ENCODE measurements at regions not wholly inside any gene's neighbourhood (a gene's known extent, or its start where the extent isn't known, plus 50 kb on each side); places are given as distances from the start of the nearest gene placed in this dataset.
A peak's percentile ranks its signal among the peaks of the same experiment; 100 is the strongest.

GRCh38 chr6:128631031-128631430, 110.6 kb upstream of the PTPRK start:
- Histone ChIP-seq H2AFZ (ENCODE audit: low read length) (no peak overlapping the region), H3K4me2 (ENCODE audit: low read length) (no peak overlapping the region), H3F3A (ENCODE audit: low read length, unreplicated experiment) (no peaks in the 10 kb centered on the region), H3K9ac (ENCODE audit: low read length) (no peak overlapping the region), H3K79me2 (ENCODE audit: low read length) (no peaks in the 10 kb centered on the region), H4K20me1 (ENCODE audit: low read length) (no peaks in the 10 kb centered on the region), H3K9me3 (ENCODE audit: low read length) (no peaks in the 10 kb centered on the region), H3K27ac (ENCODE audit: low read length) (no peak overlapping the region), H3K4me3 (ENCODE audit: low read length) (no peak overlapping the region), H3K27me3 (ENCODE audit: low read length) (no peaks in the 10 kb centered on the region), H3K9me2 (replicated peaks; ENCODE audit: low read length) (no peaks in the 10 kb centered on the region), H3K36me3 (ENCODE audit: low read depth, low read length) (no peaks in the 10 kb centered on the region), H3K4me1 (ENCODE audit: insufficient read depth, low read length) (peaks cover 25% of the 10 kb centered on the region)
- TF ChIP-seq CTCF (conservative IDR thresholded peaks at IDR 0.05; ENCODE audit: low read depth, low read length), result no peak
- TF ChIP-seq EZH2phosphoT487 (IDR thresholded peaks at IDR 0.05; ENCODE audit: borderline replicate concordance, low read length), result no peak
- TF ChIP-seq EZH2 (IDR thresholded peaks at IDR 0.05; ENCODE audit: low read length, unreplicated experiment), result no peak
- ATAC-seq, result no peak
- ChIA-PET POLR2A (ENCODE audit: unreplicated experiment) (no interaction called here), CTCF (no interaction called here)
- DNase-seq, result no peak
- no TSS peak for BruUV-seq (replicated peaks)
- intact Hi-C loops (cut with micrococcal nuclease), result loop anchor here (2.0 kb wide), 1 partner anchor 30 kb away; no protein-coding TSS in a partner anchor

- ChIA-PET CTCF (no interaction called here), POLR2A (ENCODE audit: unreplicated experiment) (interaction anchor here (0.6 kb wide), 1 partner anchor 110 kb away, joined by 3 read pairs; the partner anchor contains the start of gene PTPRK)
- peak; percentile 63 for DNase-seq
- H3K9me2 ChIP-seq (replicated peaks; ENCODE audit: low read length), result no peaks in the 10 kb centered on the region
- no peaks in the 10 kb centered on the region for H3K36me3 ChIP-seq (ENCODE audit: low read depth, low read length)
- ATAC-seq, result peak; percentile 46
- BruUV-seq (replicated peaks), result no TSS peak
- H3K4me2 ChIP-seq (ENCODE audit: low read length), result 0 out of 2 replicates have a peak overlapping the region, but pooled peaks have one; percentile 37
- no peak for TF ChIP-seq CTCF (conservative IDR thresholded peaks at IDR 0.05; ENCODE audit: low read depth, low read length)
- TF ChIP-seq EZH2phosphoT487 (IDR thresholded peaks at IDR 0.05; ENCODE audit: borderline replicate concordance, low read length), result no peak
- TF ChIP-seq EZH2 (IDR thresholded peaks at IDR 0.05; ENCODE audit: low read length, unreplicated experiment), result no peak
- no peak overlapping the region for H3K4me3 ChIP-seq (ENCODE audit: low read length)
- peaks cover 25% of the 10 kb centered on the region for H3K4me1 ChIP-seq (ENCODE audit: insufficient read depth, low read length)
- no peaks in the 10 kb centered on the region for H3K9me3 ChIP-seq (ENCODE audit: low read length)
- H4K20me1 ChIP-seq (ENCODE audit: low read length), result no peaks in the 10 kb centered on the region
- intact Hi-C loops (cut with micrococcal nuclease), result loop anchor here (2.0 kb wide), 1 partner anchor 29 kb away; no protein-coding TSS in a partner anchor
- no peaks in the 10 kb centered on the region for H3F3A ChIP-seq (ENCODE audit: low read length, unreplicated experiment)
- H3K79me2 ChIP-seq (ENCODE audit: low read length), result no peaks in the 10 kb centered on the region
- H3K27me3 ChIP-seq (ENCODE audit: low read length), result no peaks in the 10 kb centered on the region
- no peak overlapping the region for H2AFZ ChIP-seq (ENCODE audit: low read length)
- H3K27ac ChIP-seq (ENCODE audit: low read length), result no peak overlapping the region
- H3K9ac ChIP-seq (ENCODE audit: low read length), result no peak overlapping the region
Measured at GRCh38 chr6:128630213-128630612, 109.8 kb upstream of the PTPRK start.

DNA sequence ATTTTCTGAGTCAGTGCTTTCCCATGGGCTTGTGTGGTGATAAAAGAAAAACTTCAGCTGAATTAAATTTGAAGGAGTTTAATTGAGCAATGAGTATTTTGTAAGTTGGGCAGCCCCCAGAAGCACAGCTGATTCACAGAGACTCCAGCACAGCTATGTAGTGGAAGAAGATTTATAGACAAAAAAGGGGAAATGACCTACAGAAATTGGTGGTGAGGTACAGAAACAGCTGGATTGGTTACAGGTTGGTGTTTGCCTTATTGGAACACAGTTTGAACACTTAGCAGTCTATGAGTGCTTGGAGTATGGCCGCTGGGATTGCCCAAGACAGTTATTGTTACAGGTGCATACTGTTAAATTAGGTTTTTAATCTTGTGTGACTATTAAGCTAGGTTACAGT, 96.9 kb upstream of the PTPRK start:
- H3K4me1 ChIP-seq (ENCODE audit: insufficient read depth, low read length), result no peaks in the 10 kb centered on the region
- H3F3A ChIP-seq (ENCODE audit: low read length, unreplicated experiment), result no peaks in the 10 kb centered on the region
- CTCF ChIA-PET, result no interaction called here
- no peaks in the 10 kb centered on the region for H4K20me1 ChIP-seq (ENCODE audit: low read length)
- H3K27ac ChIP-seq (ENCODE audit: low read length), result no peak overlapping the region
- no peak for TF ChIP-seq EZH2phosphoT487 (IDR thresholded peaks at IDR 0.05; ENCODE audit: borderline replicate concordance, low read length)
- no peak for TF ChIP-seq CTCF (conservative IDR thresholded peaks at IDR 0.05; ENCODE audit: low read depth, low read length)
- TF ChIP-seq EZH2 (IDR thresholded peaks at IDR 0.05; ENCODE audit: low read length, unreplicated experiment), result no peak
- no peaks in the 10 kb centered on the region for H3K9me3 ChIP-seq (ENCODE audit: low read length)
- BruUV-seq (replicated peaks), result no TSS peak
- H3K9ac ChIP-seq (ENCODE audit: low read length), result no peak overlapping the region
- no peaks in the 10 kb centered on the region for H3K79me2 ChIP-seq (ENCODE audit: low read length)
- intact Hi-C loops (cut with micrococcal nuclease), result no loop called here
- ATAC-seq (no peak), DNase-seq (no peak)
- no peak overlapping the region for H3K4me2 ChIP-seq (ENCODE audit: low read length)
- POLR2A ChIA-PET (ENCODE audit: unreplicated experiment), result no interaction called here
- no peak overlapping the region for H2AFZ ChIP-seq (ENCODE audit: low read length)
- H3K27me3 ChIP-seq (ENCODE audit: low read length), result no peaks in the 10 kb centered on the region
- no peaks in the 10 kb centered on the region for H3K9me2 ChIP-seq (replicated peaks; ENCODE audit: low read length)
- H3K4me3 ChIP-seq (ENCODE audit: low read length), result no peak overlapping the region
- H3K36me3 ChIP-seq (ENCODE audit: low read depth, low read length), result no peaks in the 10 kb centered on the region
